H1 (cell line): ENCODE measurements at regions not wholly inside any gene's neighbourhood (a gene's known extent, or its start where the extent isn't known, plus 50 kb on each side); places are given as distances from the start of the nearest gene placed in this dataset.

Experiments used
- CEBPB ChIP-seq: IDR thresholded peaks from 2 replicates; pipeline ENCODE4 v1.6.1; 2012; ENCODE audit warnings: low read depth, low read length
- RAD21 ChIP-seq, 2 experiments: IDR thresholded peaks in 1 of 2; conservative IDR thresholded peaks in 1 of 2; 2 replicates each; pipeline ENCODE4 v1.6.1; 2011; ENCODE audit warnings: low read depth in 2 of 2, low read length in 2 of 2, improper control_type of control experiment in 1 of 2, inconsistent platforms in 1 of 2, mild to moderate bottlenecking in 1 of 2, moderate library complexity in 1 of 2
- TEAD4 ChIP-seq: IDR thresholded peaks from 2 replicates; pipeline ENCODE4 v1.6.1; 2012; ENCODE audit warnings: low read depth, low read length, inconsistent platforms, mixed read lengths

GRCh38 chr13:31048521-31048920, 113.2 kb downstream of the HSPH1 start (continued):
- TF ChIP-seq CEBPB (no peak), RAD21 (IDR thresholded peaks at IDR 0.05 in 1 of 2, conservative IDR thresholded peaks at IDR 0.05 in 1 of 2; ENCODE audit: low read depth in 2 of 2, low read length in 2 of 2) (peak; percentile 14 to 31; a peak in 2 of 4 replicates), TEAD4 (peak; percentile 49; the same call in 1 of the 2 replicates)
